ENCODE measurements at regions not wholly inside any gene's neighbourhood (a gene's known extent, or its start where the extent isn't known, plus 50 kb on each side); places are given as distances from the start of the nearest gene placed in this dataset.

DNA sequence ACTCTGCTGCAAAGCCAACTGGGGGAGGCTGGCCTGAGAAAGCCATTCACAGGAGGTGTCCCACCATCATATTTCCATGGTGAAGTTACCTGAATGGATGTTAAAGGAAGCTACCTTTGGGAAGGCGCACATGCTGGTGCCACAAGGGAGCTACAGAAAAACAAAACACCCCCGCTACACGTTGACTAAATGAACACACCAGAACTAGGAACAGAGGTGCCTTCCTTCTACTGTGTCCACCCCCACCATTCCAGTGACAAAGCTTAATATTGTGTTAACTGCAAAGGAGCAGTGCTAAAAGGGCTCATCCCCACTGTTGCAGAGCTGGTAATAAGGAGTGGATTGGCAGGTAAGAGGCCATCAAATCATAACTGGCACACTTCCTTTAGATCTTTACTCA, 420.0 kb upstream of the PODXL start:
- TF ChIP-seq SMC3 (IDR thresholded peaks at IDR 0.05; ENCODE audit: low read depth, low read length) (no peak), GATA2 (CRISPR knock-in tag; IDR thresholded peaks at IDR 0.05) (no peak), RFX5 (IDR thresholded peaks at IDR 0.05; ENCODE audit: low read length) (no peak), SIN3A (IDR thresholded peaks at IDR 0.05; ENCODE audit: borderline replicate concordance, low read depth, low read length) (no peak), EP300 (IDR thresholded peaks at IDR 0.05; ENCODE audit: borderline replicate concordance in 1 of 2, low read depth in 1 of 2, low read length in 1 of 2) (no peak), RCOR1 (IDR thresholded peaks at IDR 0.05; ENCODE audit: low read length) (no peak), NFIC (IDR thresholded peaks at IDR 0.05; ENCODE audit: borderline replicate concordance) (no peak), CHD2 (IDR thresholded peaks at IDR 0.05; ENCODE audit: low read length, partially characterized antibody) (no peak), EZH2phosphoT487 (IDR thresholded peaks at IDR 0.05; ENCODE audit: borderline replicate concordance, low read depth) (no peak)
- TF ChIP-seq, protein P1, sequence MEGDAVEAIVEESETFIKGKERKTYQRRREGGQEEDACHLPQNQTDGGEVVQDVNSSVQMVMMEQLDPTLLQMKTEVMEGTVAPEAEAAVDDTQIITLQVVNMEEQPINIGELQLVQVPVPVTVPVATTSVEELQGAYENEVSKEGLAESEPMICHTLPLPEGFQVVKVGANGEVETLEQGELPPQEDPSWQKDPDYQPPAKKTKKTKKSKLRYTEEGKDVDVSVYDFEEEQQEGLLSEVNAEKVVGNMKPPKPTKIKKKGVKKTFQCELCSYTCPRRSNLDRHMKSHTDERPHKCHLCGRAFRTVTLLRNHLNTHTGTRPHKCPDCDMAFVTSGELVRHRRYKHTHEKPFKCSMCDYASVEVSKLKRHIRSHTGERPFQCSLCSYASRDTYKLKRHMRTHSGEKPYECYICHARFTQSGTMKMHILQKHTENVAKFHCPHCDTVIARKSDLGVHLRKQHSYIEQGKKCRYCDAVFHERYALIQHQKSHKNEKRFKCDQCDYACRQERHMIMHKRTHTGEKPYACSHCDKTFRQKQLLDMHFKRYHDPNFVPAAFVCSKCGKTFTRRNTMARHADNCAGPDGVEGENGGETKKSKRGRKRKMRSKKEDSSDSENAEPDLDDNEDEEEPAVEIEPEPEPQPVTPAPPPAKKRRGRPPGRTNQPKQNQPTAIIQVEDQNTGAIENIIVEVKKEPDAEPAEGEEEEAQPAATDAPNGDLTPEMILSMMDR (IDR thresholded peaks at IDR 0.05) = no peak
- TF ChIP-seq, protein P2, sequence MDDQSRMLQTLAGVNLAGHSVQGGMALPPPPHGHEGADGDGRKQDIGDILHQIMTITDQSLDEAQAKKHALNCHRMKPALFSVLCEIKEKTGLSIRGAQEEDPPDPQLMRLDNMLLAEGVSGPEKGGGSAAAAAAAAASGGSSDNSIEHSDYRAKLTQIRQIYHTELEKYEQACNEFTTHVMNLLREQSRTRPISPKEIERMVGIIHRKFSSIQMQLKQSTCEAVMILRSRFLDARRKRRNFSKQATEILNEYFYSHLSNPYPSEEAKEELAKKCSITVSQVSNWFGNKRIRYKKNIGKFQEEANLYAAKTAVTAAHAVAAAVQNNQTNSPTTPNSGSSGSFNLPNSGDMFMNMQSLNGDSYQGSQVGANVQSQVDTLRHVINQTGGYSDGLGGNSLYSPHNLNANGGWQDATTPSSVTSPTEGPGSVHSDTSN (IDR thresholded peaks at IDR 0.05) = no peak
- TF ChIP-seq, protein P3, sequence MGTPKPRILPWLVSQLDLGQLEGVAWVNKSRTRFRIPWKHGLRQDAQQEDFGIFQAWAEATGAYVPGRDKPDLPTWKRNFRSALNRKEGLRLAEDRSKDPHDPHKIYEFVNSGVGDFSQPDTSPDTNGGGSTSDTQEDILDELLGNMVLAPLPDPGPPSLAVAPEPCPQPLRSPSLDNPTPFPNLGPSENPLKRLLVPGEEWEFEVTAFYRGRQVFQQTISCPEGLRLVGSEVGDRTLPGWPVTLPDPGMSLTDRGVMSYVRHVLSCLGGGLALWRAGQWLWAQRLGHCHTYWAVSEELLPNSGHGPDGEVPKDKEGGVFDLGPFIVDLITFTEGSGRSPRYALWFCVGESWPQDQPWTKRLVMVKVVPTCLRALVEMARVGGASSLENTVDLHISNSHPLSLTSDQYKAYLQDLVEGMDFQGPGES (IDR thresholded peaks at IDR 0.05; ENCODE audit: low read depth, low read length) = no peak
- TF ChIP-seq, protein P4, sequence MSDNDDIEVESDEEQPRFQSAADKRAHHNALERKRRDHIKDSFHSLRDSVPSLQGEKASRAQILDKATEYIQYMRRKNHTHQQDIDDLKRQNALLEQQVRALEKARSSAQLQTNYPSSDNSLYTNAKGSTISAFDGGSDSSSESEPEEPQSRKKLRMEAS (IDR thresholded peaks at IDR 0.05; ENCODE audit: low read depth) = no peak
- TF ChIP-seq, protein P5, sequence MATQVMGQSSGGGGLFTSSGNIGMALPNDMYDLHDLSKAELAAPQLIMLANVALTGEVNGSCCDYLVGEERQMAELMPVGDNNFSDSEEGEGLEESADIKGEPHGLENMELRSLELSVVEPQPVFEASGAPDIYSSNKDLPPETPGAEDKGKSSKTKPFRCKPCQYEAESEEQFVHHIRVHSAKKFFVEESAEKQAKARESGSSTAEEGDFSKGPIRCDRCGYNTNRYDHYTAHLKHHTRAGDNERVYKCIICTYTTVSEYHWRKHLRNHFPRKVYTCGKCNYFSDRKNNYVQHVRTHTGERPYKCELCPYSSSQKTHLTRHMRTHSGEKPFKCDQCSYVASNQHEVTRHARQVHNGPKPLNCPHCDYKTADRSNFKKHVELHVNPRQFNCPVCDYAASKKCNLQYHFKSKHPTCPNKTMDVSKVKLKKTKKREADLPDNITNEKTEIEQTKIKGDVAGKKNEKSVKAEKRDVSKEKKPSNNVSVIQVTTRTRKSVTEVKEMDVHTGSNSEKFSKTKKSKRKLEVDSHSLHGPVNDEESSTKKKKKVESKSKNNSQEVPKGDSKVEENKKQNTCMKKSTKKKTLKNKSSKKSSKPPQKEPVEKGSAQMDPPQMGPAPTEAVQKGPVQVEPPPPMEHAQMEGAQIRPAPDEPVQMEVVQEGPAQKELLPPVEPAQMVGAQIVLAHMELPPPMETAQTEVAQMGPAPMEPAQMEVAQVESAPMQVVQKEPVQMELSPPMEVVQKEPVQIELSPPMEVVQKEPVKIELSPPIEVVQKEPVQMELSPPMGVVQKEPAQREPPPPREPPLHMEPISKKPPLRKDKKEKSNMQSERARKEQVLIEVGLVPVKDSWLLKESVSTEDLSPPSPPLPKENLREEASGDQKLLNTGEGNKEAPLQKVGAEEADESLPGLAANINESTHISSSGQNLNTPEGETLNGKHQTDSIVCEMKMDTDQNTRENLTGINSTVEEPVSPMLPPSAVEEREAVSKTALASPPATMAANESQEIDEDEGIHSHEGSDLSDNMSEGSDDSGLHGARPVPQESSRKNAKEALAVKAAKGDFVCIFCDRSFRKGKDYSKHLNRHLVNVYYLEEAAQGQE (IDR thresholded peaks at IDR 0.05; ENCODE audit: low read depth, low read length) = no peak

Data from SK-N-SH (cell line).